NCI-H1694 treated with DMSO at 0.1 percent for 48 hours (cell line): ENCODE measurements at regions not wholly inside any gene's neighbourhood (a gene's known extent, or its start where the extent isn't known, plus 50 kb on each side); places are given as distances from the start of the nearest gene placed in this dataset.
"Not testable (repeated sequence)": the region's sequence is repeated elsewhere in the genome, so short reads cannot be mapped to it uniquely, and the experiment has no call there.

Source experiments
- DNase-seq: peaks from one replicate; lab custom pipeline; 2025; lab: John Stamatoyannopoulos, UW

DNA sequence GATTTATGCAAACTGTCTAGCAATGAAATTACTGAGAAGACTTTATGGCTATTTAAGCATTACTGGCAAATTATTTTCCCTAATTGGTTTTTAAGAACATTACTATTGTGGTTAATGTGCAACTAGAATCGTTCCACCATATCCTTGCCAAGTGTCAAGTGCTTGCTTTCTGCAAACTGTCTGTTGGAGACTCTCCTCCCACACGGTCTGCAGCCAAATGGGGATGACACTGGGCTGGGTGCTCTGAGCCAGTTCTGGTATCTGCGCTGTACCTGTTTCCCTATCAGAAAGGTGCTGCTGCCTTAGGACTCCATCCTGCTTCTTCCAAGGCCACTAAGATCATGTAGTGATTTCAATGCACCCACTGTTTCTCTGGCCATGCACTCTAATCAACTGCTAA, 110.4 kb downstream of the RAMP3 start:
- no peak for DNase-seq

DNA sequence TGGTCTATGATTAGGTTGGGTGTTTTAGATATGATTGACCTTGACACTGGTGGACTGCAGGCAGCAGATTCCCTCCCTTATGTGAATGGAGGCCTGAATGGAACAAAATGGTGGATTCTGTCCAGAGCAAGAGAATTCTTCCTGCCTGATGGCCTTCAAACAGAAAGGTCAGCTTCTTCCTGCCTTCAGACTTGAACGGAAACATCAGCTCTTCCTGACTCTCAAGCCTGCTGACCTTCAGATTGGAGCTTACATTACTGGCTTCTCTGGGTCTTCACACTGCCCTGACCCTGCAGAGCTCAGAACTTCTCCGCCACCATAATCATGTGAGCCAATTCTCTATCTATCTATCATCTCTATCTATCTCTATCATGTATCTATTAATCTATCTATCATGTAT, 111.6 kb downstream of the RAMP3 start:
- no peak for DNase-seq

DNA sequence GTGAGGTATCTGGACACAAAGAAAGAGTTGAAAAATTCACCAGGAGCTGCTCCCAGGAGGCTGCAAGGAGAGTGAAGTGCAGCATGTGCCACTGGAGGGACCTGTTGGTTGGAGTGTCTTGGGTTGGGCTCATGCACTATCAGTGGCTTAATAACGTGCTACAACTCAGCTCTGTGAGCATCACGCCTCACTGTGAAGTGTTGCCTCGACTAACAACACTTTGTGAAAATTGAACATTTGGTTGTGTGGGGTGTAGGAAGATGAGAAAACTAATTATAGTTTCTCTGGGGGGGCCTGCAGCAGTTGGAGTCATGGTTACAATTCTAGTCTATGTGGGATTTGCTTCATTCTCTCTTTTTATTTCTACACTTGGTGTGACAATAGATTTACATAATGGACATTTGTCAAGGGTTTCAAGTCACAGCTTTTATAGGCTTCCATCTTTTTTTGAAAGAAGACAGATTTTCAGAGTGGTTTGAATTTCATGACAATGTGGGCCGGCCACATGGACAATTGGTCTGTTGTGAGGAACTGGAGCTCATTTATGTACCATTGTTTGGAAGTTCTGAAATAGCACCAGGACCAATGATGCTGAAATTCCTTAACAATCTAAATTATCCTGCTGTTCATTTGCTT, 121.3 kb downstream of the RAMP3 start:
- no peak for DNase-seq

DNA sequence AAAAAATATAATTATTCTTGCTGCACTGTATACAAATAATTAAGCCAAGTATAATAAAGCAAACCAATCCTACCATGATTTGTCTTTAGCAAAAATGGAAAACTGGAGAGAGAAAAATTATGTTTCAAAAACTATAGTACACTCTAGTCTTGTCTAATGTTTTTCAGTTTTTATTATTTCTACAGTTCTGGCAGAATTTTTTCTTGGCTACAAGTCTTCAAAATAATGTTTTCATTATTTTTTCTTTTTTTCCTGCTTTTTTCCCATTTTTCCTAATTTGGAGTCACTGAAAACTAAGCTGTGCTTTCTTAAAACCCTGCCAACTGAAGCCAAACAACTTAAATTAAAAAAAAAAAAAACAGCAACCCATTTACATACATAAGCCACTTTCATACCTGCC, 132.0 kb downstream of the RAMP3 start:
- DNase-seq: not testable (repeated sequence)

DNA sequence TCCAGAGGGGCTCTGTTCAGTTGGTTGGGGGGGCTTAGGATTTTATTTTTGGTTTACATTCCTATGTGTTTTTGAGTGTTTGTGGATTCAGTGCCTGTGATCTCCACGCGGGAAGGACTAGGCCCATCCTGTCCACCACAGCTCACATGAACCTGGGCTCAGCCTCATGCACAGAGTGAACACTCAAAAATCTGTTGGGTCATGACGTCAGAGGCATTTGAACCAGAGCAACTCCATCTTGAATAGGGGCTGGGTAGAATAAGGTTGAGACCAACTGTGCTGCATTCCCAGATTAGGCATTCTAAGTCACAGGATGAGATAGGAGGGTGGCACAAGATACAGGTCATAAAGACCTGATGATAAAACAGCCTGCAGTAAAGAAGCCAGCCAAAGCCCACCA, 133.3 kb downstream of the RAMP3 start:
- no peak for DNase-seq

DNA sequence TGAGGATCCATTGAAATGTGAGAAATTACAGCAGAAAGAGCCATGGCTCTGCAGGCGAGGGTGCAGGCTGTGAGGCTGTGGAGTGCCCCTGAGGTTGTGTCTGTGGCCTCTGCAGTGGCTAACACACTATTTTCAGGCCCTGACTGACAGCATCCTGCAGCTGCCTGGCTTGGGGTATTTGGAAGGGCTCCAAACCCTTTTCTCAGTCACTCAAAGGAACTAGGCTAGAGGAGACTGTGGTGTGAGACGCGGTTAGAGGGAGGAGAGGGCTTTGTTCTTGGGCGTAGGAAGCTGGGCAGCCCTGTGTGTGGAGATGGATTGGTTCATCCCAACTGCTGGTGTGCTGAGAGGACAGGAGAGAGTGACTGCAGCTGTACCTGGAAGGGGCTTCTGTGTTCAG, 134.9 kb downstream of the RAMP3 start:
- DNase-seq: no peak

DNA sequence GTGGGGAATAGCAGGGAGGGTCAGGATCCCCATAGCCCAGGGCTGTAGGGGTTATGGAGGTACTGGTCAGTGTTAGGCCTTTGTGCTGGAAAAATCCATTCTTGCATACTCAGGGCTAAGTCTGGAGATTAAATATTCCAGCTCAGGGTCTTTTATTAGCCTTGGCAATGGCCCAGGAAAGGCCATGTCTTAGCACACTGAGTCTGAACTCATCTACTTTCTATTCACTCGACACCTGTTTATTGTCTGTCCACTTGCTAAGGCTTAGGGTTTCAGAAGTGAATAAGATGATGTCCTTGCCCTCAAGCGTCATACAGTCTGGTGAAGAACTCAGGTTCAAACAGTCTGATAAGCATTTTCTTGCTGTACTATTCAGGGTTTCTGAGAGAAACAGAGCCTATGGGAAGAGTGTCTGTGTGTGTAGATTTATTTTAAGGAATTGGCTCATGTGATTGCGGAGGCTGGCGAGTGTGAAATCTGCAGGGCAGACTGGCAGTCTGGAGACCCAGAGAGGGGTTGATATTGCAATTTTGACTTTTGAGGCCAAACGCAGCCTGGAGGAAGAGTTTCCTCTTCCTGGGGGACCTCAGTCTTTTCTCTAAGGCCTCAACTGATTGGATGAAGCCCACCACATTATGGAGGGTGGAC, 135.8 kb downstream of the RAMP3 start:
- no peak for DNase-seq

DNA sequence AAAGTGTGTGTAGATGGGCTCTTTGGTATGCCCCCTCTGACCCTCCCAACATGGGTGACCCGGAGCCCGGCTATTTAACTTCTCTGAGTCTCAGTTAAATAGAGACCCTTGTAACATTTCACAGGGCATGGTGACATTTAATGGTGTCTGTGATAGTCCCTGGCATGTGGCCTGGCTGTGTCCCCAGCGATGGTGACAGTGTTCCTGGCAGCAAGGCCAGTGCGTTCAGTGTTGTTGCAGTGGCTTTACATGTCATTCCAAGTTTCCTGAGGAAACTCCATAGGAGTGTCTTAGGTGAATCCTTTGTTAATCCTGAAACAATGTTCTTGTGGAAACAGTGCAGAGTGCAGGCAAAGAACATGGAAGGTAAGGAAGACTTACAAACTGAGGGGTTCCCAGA, 137.0 kb downstream of the RAMP3 start:
- DNase-seq: no peak

DNA sequence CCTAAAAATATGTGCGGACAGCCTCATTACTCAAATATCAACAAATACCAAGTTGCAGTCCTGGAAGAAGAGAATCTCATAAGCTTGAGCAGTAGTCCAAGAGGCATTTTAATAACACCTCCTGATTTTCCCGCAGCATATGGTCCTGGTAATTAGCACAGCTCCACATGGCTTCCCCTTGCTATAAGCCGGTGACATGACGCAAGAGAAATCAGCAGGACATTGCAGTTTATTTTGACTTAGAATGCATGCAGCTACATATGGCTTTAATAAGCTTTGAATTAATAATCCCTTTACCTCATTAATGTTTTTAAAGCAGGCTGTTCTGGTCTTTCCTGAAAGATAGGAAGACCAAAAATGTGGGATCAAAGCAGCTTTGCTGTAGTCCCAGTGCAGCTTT, 137.6 kb downstream of the RAMP3 start:
- peak; percentile 22 for DNase-seq

DNA sequence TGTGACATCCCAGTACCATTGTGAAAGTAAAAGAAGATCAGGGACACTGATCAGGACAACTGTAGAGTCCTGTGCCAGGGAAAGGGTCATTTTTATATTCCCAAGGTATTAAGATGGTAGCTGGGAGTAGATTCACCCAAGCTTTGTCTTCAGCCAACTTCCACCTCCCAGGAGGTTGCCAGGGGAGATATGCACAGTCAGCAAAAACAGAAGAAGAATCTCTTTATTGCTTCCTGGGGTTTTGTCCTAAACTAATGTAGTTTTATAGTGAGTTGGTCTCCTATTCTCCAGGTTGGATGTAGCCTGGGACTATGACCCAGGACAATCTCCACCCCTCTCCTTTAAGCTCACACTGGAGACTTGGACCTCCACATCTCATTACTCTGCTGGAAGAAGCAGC, 139.2 kb downstream of the RAMP3 start:
- DNase-seq: no peak

DNA sequence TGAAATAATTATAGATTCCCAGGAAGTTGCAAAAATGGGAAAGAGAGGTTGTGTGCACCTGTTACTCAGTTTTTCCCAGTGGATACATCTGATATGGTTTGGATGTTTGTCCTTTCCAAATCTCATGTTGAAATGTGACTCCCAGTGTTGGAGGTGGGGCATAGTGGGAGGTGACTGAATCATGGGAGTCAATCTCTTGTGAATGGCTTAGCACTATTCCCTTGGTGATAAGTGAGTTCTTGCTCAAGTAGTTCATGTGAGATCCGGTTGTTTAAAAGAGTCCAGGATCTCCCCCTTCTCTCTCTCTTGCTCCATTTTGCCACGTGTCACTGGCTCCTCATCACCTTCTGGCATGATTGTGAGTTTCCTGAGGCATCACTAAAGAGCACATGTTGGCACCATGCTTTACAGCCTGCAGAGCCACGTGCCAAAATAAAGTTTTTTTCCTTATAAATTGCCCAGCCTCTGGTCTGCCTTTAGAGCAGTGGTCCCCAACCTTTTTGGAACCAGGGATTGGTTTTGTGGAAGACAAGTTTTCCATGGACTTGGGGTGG, 149.2 kb downstream of the RAMP3 start:
- no peak for DNase-seq

DNA sequence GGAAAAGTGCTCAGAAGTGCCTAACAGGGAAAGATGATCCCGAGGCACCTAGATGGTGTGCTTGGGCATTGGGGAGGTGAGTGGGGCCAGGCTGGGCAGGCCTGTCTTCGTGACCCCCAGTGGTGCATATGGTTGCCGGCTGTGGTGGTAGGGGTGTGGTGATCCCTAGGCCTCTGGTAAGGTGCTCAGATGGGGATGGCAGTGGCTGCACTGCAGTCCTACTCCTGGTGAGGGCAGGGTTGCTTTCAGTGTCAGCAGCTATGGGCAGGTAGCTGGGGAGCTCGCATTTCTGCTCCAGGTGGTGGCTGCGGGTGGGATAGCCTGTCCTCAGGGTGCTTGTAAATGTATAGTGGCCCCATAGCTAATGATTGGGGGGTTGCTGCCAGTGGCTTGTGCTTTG, 154.0 kb downstream of the RAMP3 start:
- DNase-seq: no peak

DNA sequence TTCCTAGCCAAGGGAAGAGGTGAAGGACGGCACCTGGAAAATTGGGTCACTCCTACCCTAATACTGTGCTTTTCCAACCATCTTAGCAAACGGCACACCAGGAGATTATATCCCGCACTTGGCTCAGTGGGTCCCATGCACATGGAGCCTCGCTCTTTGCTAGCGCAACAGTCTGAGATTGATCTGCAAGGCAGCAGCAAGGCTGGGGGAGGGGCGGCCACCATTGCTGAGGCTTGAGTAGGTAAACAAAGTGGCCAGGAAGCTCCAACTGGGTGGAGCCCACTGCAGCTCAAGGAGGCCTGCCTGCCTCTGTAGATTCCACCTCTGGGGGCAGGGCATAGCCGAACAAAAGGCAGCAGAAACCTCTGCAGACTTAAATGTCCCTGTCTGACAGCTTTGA, 157.9 kb downstream of the RAMP3 start:
- DNase-seq: not testable (repeated sequence)

DNA sequence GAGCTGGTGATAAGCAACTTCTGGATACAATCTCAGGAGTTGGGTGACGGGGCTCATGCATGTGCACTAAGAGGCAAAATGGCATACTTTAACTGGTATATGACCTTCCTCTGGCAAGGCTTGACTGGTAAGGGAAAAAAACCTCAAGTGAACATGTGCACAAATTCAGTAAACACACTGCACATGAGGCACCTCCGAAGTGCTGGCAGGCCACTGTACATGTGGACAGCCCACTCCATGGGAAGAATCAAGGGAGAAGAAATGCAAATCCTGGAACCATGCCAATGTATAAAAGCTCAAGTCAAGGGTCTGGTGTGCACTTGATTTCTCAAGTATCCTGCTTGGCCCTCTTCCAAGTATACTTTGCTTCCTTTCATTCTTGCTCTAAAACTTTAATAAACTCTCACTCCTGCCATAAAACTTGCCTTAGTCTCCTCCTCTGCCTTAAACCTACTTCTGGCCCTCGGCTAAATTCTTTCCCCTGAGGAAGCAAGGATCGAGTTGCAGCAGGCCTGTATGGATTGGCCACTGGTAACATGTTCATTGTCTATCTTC, 167.2 kb downstream of the RAMP3 start:
- DNase-seq: no peak

DNA sequence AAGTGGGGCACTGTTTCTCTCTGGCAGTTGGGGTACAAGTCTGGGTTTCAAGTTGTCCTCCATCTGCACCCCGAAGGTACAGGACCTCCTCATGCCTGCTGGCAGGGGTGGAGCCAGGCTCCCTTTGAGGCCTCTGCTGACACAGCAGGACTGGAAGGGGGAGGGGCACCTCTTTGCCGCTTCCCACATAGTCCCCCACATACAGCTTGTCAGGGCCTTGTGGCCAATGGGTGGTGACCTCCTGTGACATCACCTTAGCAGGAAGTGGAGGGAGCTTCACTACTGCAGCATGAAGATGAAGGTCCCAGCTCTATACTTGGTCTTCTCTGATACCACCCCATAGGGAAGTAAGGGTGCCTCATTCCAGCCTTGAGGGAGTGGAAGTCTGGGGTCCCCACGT, 167.8 kb downstream of the RAMP3 start:
- DNase-seq: no peak

DNA sequence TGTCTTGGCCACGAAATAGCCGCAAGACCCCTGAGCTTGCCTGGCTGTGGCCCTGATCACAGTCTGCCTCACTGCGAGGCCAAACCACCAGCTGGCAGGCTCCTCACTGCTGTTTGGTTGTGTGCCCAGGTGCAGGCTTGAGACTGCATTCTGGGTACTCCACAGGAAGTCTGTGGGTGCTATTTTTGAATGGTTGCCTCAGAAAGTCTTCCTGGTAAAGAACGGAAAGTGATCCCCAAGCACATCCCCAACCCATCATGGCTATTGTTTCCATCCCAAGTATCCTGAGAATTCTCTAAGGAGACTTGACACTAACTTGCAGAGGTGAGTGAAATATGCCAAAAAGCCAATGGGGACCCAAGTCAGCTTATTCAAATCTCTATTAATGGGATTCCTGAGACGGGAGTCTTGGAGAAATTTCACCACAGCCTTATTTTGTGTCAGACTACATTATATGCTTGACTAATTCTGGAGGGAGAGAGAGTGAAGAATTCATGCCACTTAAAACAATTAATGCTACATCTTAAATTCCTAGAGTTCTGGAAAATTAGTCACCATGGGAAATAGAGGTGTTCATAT, 170.9 kb downstream of the RAMP3 start:
- DNase-seq: no peak

DNA sequence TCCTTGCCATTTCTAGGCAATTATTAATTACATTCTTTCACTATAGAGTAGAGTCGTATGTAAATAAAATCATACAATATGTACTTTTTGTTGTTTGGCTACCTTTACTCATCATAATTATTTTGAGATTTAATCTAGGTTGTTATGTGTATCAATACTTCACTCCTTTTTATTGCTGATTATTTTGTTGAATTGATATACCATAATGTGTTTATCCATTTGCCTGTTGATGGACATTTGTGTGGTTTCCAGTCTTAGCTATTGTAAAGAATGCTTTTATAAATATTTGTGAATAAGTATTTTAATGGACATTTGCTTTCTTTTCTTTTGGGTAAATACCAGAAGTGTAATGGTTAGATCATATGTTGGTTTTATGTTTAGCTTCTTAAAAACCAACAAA, 174.0 kb downstream of the RAMP3 start:
- no peak for DNase-seq

DNA sequence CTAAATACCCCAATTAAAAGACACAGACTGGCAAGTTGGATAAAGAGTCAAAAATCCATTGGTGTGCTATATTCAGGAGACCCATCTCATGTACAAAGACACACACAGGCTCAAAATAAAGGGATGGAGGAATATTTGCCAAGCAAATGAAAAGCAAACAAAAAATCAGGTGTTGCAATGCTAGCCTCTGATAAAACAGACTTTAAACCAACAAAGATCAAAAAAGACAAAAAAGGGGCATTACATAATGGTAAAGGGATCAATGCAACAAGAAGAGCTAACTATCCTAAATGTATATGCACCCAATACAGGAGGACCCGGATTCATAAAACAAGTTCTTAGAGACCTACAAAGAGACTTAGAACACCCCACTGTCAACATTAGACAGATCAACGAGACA, 177.4 kb downstream of the RAMP3 start:
- not testable (repeated sequence) for DNase-seq

DNA sequence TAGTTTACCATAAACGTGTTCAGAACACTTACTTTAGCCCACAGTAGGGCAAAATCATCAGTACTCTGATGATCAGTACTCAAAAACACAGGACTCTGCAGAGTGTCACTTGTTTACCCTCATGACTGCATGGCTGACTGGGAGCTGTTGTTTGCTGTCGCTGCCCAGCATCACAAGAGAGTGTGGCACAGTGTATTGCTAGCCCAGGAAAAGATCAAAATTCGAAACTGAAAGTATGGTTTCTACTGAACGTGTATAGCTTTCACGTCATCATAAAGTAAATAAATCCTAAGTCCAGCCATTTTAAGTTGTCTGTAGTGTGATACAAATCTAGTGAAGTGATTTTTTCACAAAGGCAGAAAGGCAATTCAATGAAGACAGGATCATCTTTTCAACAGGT, 184.6 kb downstream of the RAMP3 start:
- DNase-seq: no peak

DNA sequence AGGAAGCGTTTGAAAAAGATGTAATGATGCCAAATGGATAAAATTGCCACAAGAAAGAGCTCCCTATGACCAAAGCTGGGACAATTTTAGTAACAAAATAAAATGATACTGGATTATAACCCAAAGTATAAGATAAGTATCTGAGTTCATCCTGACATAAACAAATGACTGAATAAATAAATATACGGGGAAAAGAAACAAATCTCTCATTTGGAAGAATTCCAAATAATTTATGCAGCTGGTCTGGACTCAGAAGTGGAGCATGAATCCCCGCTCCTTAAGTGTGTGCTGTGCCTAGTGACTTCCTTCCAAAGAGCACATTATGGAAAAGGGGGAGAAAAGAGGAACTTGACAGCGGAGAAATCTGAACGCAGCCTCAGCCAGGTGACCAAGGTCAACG, 186.2 kb downstream of the RAMP3 start:
- no peak for DNase-seq

DNA sequence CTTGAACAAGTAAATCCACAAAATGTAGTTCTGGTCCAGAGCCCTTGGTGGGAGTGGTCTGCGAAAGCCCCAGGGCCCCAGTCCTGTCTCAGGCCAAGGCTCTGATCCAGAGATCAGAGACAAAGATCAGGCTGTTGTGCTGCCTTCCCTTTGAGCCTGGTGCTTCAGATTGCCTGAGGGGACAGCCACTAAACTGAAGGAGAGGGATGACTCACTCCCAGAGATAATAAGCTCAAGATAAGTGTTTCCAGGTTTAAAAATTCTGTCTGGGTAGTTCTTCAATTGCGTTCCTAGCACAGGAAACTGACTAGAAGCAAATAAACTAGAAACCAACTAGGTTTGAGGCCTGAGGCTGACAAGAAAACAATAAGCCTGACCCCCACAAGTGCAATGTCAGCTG, 190.2 kb downstream of the RAMP3 start:
- DNase-seq: no peak

DNA sequence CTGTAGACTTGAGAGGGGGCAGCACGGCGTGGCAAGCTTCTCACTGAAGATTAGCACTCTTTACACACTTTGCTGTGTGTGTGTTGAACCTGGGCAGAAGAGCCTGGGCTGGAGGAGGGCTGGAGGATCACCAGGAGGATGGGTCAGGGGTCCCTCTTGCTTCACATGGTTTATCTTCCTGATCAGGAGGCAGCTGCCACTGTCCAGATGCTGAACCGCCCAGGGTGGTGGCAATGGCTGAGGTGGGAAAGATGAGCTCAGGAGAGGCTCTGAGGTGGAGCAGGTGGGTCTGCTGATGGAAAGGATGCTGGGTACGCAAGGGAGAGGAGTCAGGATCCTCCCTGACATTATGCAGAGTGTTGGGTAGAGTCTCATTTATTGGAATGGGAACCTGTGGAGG, 191.5 kb downstream of the RAMP3 start:
- DNase-seq: no peak

DNA sequence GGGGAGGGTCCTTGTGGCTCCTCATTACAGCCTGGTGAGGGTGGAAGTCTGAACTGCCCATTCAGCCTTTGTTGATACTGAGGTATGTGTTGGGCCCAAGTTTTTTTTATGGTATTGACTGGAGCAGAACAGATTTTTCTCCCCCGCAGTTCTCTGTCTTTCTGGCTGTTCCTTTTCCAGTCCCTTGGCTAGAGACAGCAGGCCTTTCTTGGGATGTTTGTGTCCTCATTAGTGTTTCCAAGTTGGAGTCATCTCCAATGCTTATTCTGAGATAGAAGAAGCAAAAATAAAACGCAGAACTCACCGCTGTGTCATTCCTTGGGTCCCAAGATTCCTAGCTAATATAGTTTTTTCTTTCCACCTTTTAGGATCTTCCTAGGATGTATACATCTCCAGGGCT, 193.3 kb downstream of the RAMP3 start:
- DNase-seq: no peak
